Endothelial cell (in vitro differentiated cells): ENCODE measurements at regions not wholly inside any gene's neighbourhood (a gene's known extent, or its start where the extent isn't known, plus 50 kb on each side); places are given as distances from the start of the nearest gene placed in this dataset.

Experiments used
- DNase-seq: peaks from one replicate; pipeline ENCODE4 v3.0.0; 2021; ENCODE audit warnings: low spot score
- H3K27ac Mint-ChIP-seq: one replicate; pipeline ENCODE4 v1.8.0; 2021; ENCODE audit warnings: mixed read lengths, inconsistent platforms; ENCODE audit not compliant: unreplicated experiment
- H3K27me3 Mint-ChIP-seq: one replicate; pipeline ENCODE4 v1.8.0; 2021; ENCODE audit warnings: mild to moderate bottlenecking, moderate library complexity, mixed read lengths, inconsistent platforms; ENCODE audit not compliant: unreplicated experiment
- H3K36me3 Mint-ChIP-seq: one replicate; pipeline ENCODE4 v1.8.0; 2021; ENCODE audit warnings: mild to moderate bottlenecking, low read depth, mixed read lengths, inconsistent platforms; ENCODE audit not compliant: unreplicated experiment
- H3K4me1 Mint-ChIP-seq: one replicate; pipeline ENCODE4 v1.8.0; 2021; ENCODE audit warnings: mild to moderate bottlenecking, mixed read lengths, inconsistent platforms; ENCODE audit not compliant: unreplicated experiment
- H3K4me3 Mint-ChIP-seq: one replicate; pipeline ENCODE4 v1.8.0; 2021; ENCODE audit warnings: mild to moderate bottlenecking, mixed read lengths, inconsistent platforms; ENCODE audit not compliant: unreplicated experiment
- H3K9me3 Mint-ChIP-seq: one replicate; pipeline ENCODE4 v1.8.0; 2021; ENCODE audit warnings: mixed read lengths, inconsistent platforms; ENCODE audit not compliant: unreplicated experiment
- CTCF ChIP-seq: fragments of 200-600 bp; sonication (generic); IDR thresholded peaks from one replicate; pipeline ENCODE4 v1.5.0; 2021; ENCODE audit warnings: antibody characterized with exemption; ENCODE audit not compliant: unreplicated experiment

DNA sequence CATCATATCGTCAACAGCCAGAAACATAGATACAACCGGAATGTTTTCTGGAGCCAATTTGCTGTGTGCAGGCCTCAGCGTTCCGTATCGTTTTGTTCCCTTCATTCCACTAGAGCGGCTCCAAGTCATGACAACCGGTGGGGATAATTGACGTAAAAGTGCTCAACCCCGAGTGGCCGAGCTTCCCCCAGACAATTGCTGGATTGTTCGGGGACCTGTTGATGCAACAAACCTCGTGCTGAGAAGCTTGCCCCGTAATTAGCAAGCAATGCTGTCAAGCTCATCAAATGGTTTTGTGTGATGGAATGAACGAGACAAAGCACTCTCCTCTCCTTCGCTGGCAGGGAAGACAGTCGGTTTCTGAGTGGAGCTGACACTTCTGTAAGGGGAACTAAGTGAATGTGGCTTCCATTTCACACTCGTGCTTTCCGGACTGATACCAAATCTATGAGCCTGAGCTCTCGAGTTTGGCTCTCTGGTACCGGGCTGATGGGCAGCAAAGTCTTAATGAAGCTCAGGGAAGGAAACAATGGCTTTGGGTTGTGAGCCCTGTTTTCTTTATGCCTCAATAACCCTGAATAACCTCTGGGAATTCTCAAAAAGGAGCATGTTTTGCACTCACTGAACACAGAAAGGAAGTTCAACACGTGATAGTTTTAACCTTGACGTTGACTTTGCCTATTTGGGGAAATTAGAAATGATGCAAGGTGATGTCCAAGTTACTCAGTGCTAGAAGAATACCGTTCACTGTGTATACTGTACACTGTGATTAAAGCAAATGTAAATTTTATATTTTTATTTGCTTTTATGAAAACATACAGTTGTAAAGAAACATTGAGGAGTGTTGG lies 220.5 kb downstream of the BAMBI start:
- DNase-seq, result no peak
- Mint-ChIP-seq H3K4me1 (peaks cover 3% of the 10 kb centered on the region), H3K4me3 (no peak overlapping the region), H3K27me3 (peaks cover 3% of the 10 kb centered on the region), H3K9me3 (peaks cover 4% of the 10 kb centered on the region), H3K27ac (no peak overlapping the region), H3K36me3 (peaks cover 3% of the 10 kb centered on the region)
- no peak for TF ChIP-seq CTCF

GRCh38 chr10:28902215-28902614 lies 224.9 kb downstream of the BAMBI start:
- H3K36me3 Mint-ChIP-seq, result peaks cover 2% of the 10 kb centered on the region
- no peak for DNase-seq
- no peak overlapping the region for H3K27ac Mint-ChIP-seq
- peaks cover 2% of the 10 kb centered on the region for H3K9me3 Mint-ChIP-seq
- no peak for TF ChIP-seq CTCF
- no peaks in the 10 kb centered on the region for H3K27me3 Mint-ChIP-seq
- no peak overlapping the region for H3K4me3 Mint-ChIP-seq
- peaks cover 2% of the 10 kb centered on the region for H3K4me1 Mint-ChIP-seq

DNA sequence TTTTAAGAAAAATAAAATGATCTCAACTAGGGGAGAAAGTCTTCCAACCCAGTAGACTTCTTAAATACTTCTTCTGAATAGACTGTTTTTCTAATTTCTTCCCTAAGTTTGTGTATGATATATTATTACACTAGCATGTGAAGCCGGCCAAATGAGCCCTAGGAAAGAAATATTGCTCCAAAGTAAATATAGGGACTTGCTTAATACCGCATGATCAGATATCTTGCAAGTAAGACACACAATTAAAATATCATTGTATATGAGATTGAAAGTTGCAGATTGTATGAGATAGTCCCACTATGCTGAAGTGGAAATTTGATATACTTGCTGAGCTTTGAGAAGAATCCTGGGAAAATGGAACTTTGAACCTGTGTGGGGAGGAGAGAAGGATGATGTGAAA lies 225.7 kb downstream of the BAMBI start:
- Mint-ChIP-seq H3K27me3 (no peaks in the 10 kb centered on the region), H3K36me3 (no peaks in the 10 kb centered on the region), H3K9me3 (no peaks in the 10 kb centered on the region), H3K4me3 (no peak overlapping the region), H3K4me1 (no peaks in the 10 kb centered on the region), H3K27ac (no peak overlapping the region)
- DNase-seq, result no peak
- no peak for TF ChIP-seq CTCF

GRCh38 chr10:28903736-28904135 lies 226.4 kb downstream of the BAMBI start:
- Mint-ChIP-seq H3K9me3 (no peaks in the 10 kb centered on the region), H3K27ac (no peak overlapping the region), H3K27me3 (no peaks in the 10 kb centered on the region), H3K36me3 (no peaks in the 10 kb centered on the region), H3K4me1 (no peaks in the 10 kb centered on the region), H3K4me3 (no peak overlapping the region)
- no peak for DNase-seq
- no peak for TF ChIP-seq CTCF

DNA sequence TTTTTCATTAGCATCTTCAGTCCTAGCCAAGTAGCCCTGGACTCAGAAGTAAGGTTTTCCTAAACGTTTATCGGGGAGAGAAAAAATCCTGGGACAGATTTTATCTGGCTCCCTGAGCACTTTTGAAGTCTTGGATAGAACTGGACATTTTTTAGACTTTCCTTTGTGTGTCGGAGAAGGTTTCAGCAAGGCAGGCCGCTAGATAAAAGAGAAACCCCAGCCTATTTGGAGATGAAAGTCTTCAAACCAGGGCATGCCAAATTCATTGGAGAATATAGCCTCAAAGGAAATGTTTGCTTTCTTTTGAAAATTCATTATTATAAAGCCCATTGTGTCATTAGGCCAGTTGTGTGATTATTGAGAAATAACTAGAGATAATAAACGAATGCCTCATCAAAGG lies 228.1 kb downstream of the BAMBI start:
- Mint-ChIP-seq H3K36me3 (no peaks in the 10 kb centered on the region), H3K27me3 (no peaks in the 10 kb centered on the region), H3K9me3 (no peaks in the 10 kb centered on the region), H3K4me1 (no peaks in the 10 kb centered on the region), H3K27ac (no peak overlapping the region), H3K4me3 (no peak overlapping the region)
- no peak for DNase-seq
- no peak for TF ChIP-seq CTCF
